Keratinocyte (primary cell): ENCODE measurements at regions not wholly inside any gene's neighbourhood (a gene's known extent, or its start where the extent isn't known, plus 50 kb on each side); places are given as distances from the start of the nearest gene placed in this dataset.

Source experiments
- DNase-seq: peaks from one replicate; pipeline ENCODE4 v3.0.0-alpha.2; 2011; ENCODE audit warnings: low read depth, missing footprints, low spot score
- FAIRE-seq: peaks from 2 replicates; lab custom pipeline; 2011; peaks lifted over from hg19 to GRCh38; lab: Jason Lieb, UNC
- H2AFZ ChIP-seq: 2 replicates; pipeline ENCODE4 v1.6.0; 2012; ENCODE audit warnings: low read length, control low read depth, inconsistent platforms; ENCODE audit not compliant: control insufficient read depth
- H3K27ac ChIP-seq: 2 replicates; pipeline ENCODE4 v1.5.1; 2011; ENCODE audit warnings: low read length; ENCODE audit not compliant: control insufficient read depth, insufficient read depth
- H3K27me3 ChIP-seq: 3 replicates; pipeline ENCODE4 v1.6.0; 2011; ENCODE audit warnings: low read length; ENCODE audit not compliant: control insufficient read depth, insufficient read depth; ENCODE audit errors: extremely low read depth
- H3K36me3 ChIP-seq, 2 experiments: 2 replicates in 1 of 2; 3 replicates in 1 of 2; pipeline ENCODE4 v1.5.1; 2011; ENCODE audit warnings: low read length in 2 of 2, mild to moderate bottlenecking in 1 of 2; ENCODE audit not compliant: control insufficient read depth in 2 of 2, insufficient read depth in 2 of 2; ENCODE audit errors: extremely low read depth in 1 of 2
- H3K4me1 ChIP-seq: 3 replicates; pipeline ENCODE4 v1.5.1; 2011; ENCODE audit warnings: low read length; ENCODE audit not compliant: control insufficient read depth, insufficient read depth; ENCODE audit errors: extremely low read depth
- H3K4me2 ChIP-seq: 3 replicates; pipeline ENCODE4 v1.6.0; 2011; ENCODE audit warnings: low read depth, low read length; ENCODE audit not compliant: control insufficient read depth, insufficient read depth; ENCODE audit errors: extremely low read depth
- H3K4me3 ChIP-seq, 3 experiments: fragments of 200-600 bp in 1 of 3; sonication (generic) in 1 of 3; 2 replicates in 2 of 3; 3 replicates in 1 of 3; pipeline ENCODE4 v1.5.1; 2011 to 2016; ENCODE audit warnings: low read length in 3 of 3, mild to moderate bottlenecking in 3 of 3, control low read depth in 2 of 3, inconsistent platforms in 1 of 3, low read depth in 1 of 3, mixed read lengths in 1 of 3, mixed run types in 1 of 3, moderate library complexity in 1 of 3; ENCODE audit not compliant: control insufficient read depth in 2 of 3, insufficient read depth in 2 of 3; ENCODE audit errors: extremely low read depth in 1 of 3
- H3K79me2 ChIP-seq: 2 replicates; pipeline ENCODE4 v1.6.0; 2012; ENCODE audit warnings: low read length; ENCODE audit not compliant: control insufficient read depth, insufficient read depth
- H3K9ac ChIP-seq: 3 replicates; pipeline ENCODE4 v1.6.0; 2011; ENCODE audit warnings: low read length; ENCODE audit not compliant: control insufficient read depth, insufficient read depth; ENCODE audit errors: extremely low read depth
- H3K9me1 ChIP-seq: 3 replicates; pipeline ENCODE4 v1.6.0; 2011; ENCODE audit warnings: low read length; ENCODE audit not compliant: control insufficient read depth, insufficient read depth; ENCODE audit errors: extremely low read depth
- H3K9me3 ChIP-seq: 2 replicates; pipeline ENCODE4 v1.5.1; 2012; ENCODE audit warnings: low read depth, low read length; ENCODE audit not compliant: control insufficient read depth
- H4K20me1 ChIP-seq: 3 replicates; pipeline ENCODE4 v1.6.0; 2011; ENCODE audit warnings: low read length; ENCODE audit not compliant: control insufficient read depth, insufficient read depth; ENCODE audit errors: extremely low read depth
- CTCF ChIP-seq, 3 experiments: IDR thresholded peaks in 1 of 3; conservative IDR thresholded peaks in 1 of 3; optimal IDR thresholded peaks in 1 of 3; 2 replicates in 2 of 3; 3 replicates in 1 of 3; pipeline versions ENCODE3 to v1.5.1; 2011; ENCODE audit warnings: low read length in 3 of 3, mild to moderate bottlenecking in 3 of 3, moderate library complexity in 2 of 3, control low read depth in 1 of 3, inconsistent platforms in 1 of 3; ENCODE audit not compliant: insufficient read depth in 2 of 3; ENCODE audit errors: extremely low read depth in 1 of 3
- EZH2 ChIP-seq: IDR thresholded peaks from one replicate; pipeline ENCODE4 v1.6.1; 2012; ENCODE audit warnings: inconsistent platforms, mild to moderate bottlenecking, low read length, moderate library complexity
- dilution Hi-C: fragments of 300-500 bp; cut with MboI; formaldehyde crosslinking; loops from one replicate; pipeline ENCODE4 v1.7.0; 2020; ENCODE audit warnings: low sequenced_read_pairs; ENCODE audit not compliant: extremely low pct_ligation_motif_present

GRCh38 chr20:39364320-39364719 lies 402.2 kb downstream of the DHX35 start:
- H3K36me3 ChIP-seq = no peaks in the 10 kb centered on the region
- no peak overlapping the region for H3K27ac ChIP-seq
- no peaks in the 10 kb centered on the region for H3K27me3 ChIP-seq
- no peaks in the 10 kb centered on the region for H3K9me3 ChIP-seq
- H4K20me1 ChIP-seq = no peaks in the 10 kb centered on the region
- TF ChIP-seq CTCF (optimal IDR thresholded peaks at IDR 0.05 in 1 of 3, IDR thresholded peaks at IDR 0.05 in 1 of 3, conservative IDR thresholded peaks at IDR 0.05 in 1 of 3; ENCODE audit: extremely low read depth in 1 of 3, insufficient read depth in 2 of 3, low read length in 3 of 3) = no peak
- no peak for TF ChIP-seq EZH2
- H3K4me3 ChIP-seq = no peak overlapping the region
- H3K79me2 ChIP-seq = no peaks in the 10 kb centered on the region
- H3K9ac ChIP-seq = no peak overlapping the region
- dilution Hi-C loops = no loop called here
- FAIRE-seq = no peak
- no peaks in the 10 kb centered on the region for H3K9me1 ChIP-seq
- no peaks in the 10 kb centered on the region for H3K4me1 ChIP-seq
- no peak for DNase-seq
- no peak overlapping the region for H2AFZ ChIP-seq
- H3K4me2 ChIP-seq = no peak overlapping the region

GRCh38 chr20:39359981-39360620 lies 398.0 kb downstream of the DHX35 start:
- Histone ChIP-seq H3K27me3 (no peaks in the 10 kb centered on the region), H3K9me1 (no peaks in the 10 kb centered on the region), H4K20me1 (no peaks in the 10 kb centered on the region), H3K79me2 (no peaks in the 10 kb centered on the region), H3K4me3 (no peak overlapping the region), H3K4me2 (no peak overlapping the region), H3K27ac (no peak overlapping the region), H3K36me3 (no peaks in the 10 kb centered on the region), H3K9me3 (no peaks in the 10 kb centered on the region), H2AFZ (no peak overlapping the region), H3K4me1 (no peaks in the 10 kb centered on the region), H3K9ac (no peak overlapping the region)
- no peak for TF ChIP-seq CTCF (optimal IDR thresholded peaks at IDR 0.05 in 1 of 3, IDR thresholded peaks at IDR 0.05 in 1 of 3, conservative IDR thresholded peaks at IDR 0.05 in 1 of 3; ENCODE audit: extremely low read depth in 1 of 3, insufficient read depth in 2 of 3, low read length in 3 of 3)
- no peak for TF ChIP-seq EZH2
- DNase-seq (no peak), FAIRE-seq (no peak)
- dilution Hi-C loops = no loop called here
